HEK293 (cell line): ENCODE measurements at regions not wholly inside any gene's neighbourhood (a gene's known extent, or its start where the extent isn't known, plus 50 kb on each side); places are given as distances from the start of the nearest gene placed in this dataset.

Experiments used
- CTCF ChIA-PET: fragments of 350-600 bp; formaldehyde crosslinking; extraction: SDS; loops from one replicate; lab custom pipeline; 2021; ENCODE audit warnings: antibody characterized with exemption; lab: Yijun Ruan, JAX
- POLR2A ChIA-PET: fragments of 300-600 bp; formaldehyde crosslinking; extraction: SDS; loops from one replicate; lab custom pipeline; 2020; ENCODE audit warnings: antibody characterized with exemption, inconsistent platforms; lab: Yijun Ruan, JAX
- H3K27ac ChIP-seq: fragments of 200-500 bp; sonication (Bioruptor generic); 2 replicates; pipeline ENCODE4 v1.5.1; 2014; ENCODE audit warnings: low read depth, low read length, control low read depth, inconsistent platforms; ENCODE audit errors: extremely low read depth
- H3K36me3 ChIP-seq, 2 experiments: fragments of 200-500 bp in 1 of 2; sonication (Bioruptor generic) in 1 of 2; 1 replicate in 1 of 2; 2 replicates in 1 of 2; pipeline ENCODE4 v1.5.1; 2014 to 2017; ENCODE audit warnings: inconsistent platforms in 2 of 2, low read length in 2 of 2; ENCODE audit not compliant: control insufficient read depth in 2 of 2, insufficient read depth in 1 of 2
- H3K4me1 ChIP-seq: fragments of 200-500 bp; sonication (Bioruptor generic); 2 replicates; pipeline ENCODE4 v1.5.1; 2014; ENCODE audit warnings: mild to moderate bottlenecking, low read length, inconsistent platforms; ENCODE audit not compliant: control insufficient read depth, insufficient read depth
- H3K4me3 ChIP-seq: 2 replicates; pipeline ENCODE4 v1.5.1; 2011; ENCODE audit warnings: low read depth, mild to moderate bottlenecking, control low read depth, low read length, moderate library complexity
- H3K9me3 ChIP-seq: fragments of 200-500 bp; sonication (Bioruptor generic); 2 replicates; pipeline ENCODE4 v1.5.1; 2014; ENCODE audit warnings: low read depth, low read length, inconsistent platforms; ENCODE audit not compliant: control insufficient read depth, insufficient read depth
- GLIS1 ChIP-seq: fragments of 450-650 bp; formaldehyde crosslinking; IDR thresholded peaks from 2 replicates; pipeline ENCODE4 v1.5.1; 2016; ENCODE audit warnings: missing biosample characterization, missing genetic modification characterization
- HOXD13 ChIP-seq: sonication (generic); formaldehyde crosslinking; IDR thresholded peaks from 2 replicates; pipeline ENCODE4 v1.8.0; 2022; ENCODE audit warnings: missing genetic modification reagents, borderline replicate concordance
- TCF7L2 ChIP-seq: IDR thresholded peaks from 2 replicates; pipeline ENCODE4 v1.6.1; 2011; ENCODE audit warnings: low read depth, mild to moderate bottlenecking, inconsistent platforms, low read length, moderate library complexity, borderline replicate concordance
- ZBTB48 ChIP-seq: fragments of 450-650 bp; formaldehyde crosslinking; IDR thresholded peaks from 2 replicates; pipeline ENCODE4 v1.5.1; 2016; ENCODE audit warnings: missing biosample characterization, missing genetic modification characterization
- ZEB2 ChIP-seq: fragments of 450-650 bp; formaldehyde crosslinking; IDR thresholded peaks from 2 replicates; pipeline ENCODE4 v1.5.1; 2016; ENCODE audit warnings: missing biosample characterization, missing genetic modification characterization
- ZFP37 ChIP-seq: fragments of 450-650 bp; formaldehyde crosslinking; IDR thresholded peaks from 2 replicates; pipeline ENCODE4 v1.5.1; 2016; ENCODE audit warnings: missing biosample characterization, missing genetic modification characterization
- ZNF121 ChIP-seq: fragments of 450-650 bp; formaldehyde crosslinking; IDR thresholded peaks from 2 replicates; pipeline ENCODE4 v1.5.1; 2016; ENCODE audit warnings: missing biosample characterization, missing genetic modification characterization
- ZNF132 ChIP-seq: fragments of 450-650 bp; formaldehyde crosslinking; IDR thresholded peaks from 2 replicates; pipeline ENCODE4 v1.5.1; 2017; ENCODE audit warnings: missing biosample characterization, missing genetic modification characterization, borderline replicate concordance
- ZNF138 ChIP-seq: fragments of 450-650 bp; formaldehyde crosslinking; IDR thresholded peaks from 2 replicates; pipeline ENCODE4 v1.5.1; 2016; ENCODE audit warnings: missing biosample characterization, missing genetic modification characterization, borderline replicate concordance
- ZNF155 ChIP-seq: fragments of 450-650 bp; formaldehyde crosslinking; IDR thresholded peaks from 2 replicates; pipeline ENCODE4 v1.5.1; 2016; ENCODE audit warnings: missing biosample characterization, missing genetic modification characterization
- ZNF214 ChIP-seq: fragments of 450-650 bp; formaldehyde crosslinking; IDR thresholded peaks from 2 replicates; pipeline ENCODE4 v1.5.1; 2017; ENCODE audit warnings: missing biosample characterization, mild to moderate bottlenecking, missing genetic modification characterization, borderline replicate concordance
- ZNF24 ChIP-seq: fragments of 450-650 bp; formaldehyde crosslinking; IDR thresholded peaks from 2 replicates; pipeline ENCODE4 v1.5.1; 2016; ENCODE audit warnings: missing biosample characterization, missing genetic modification characterization
- ZNF473 ChIP-seq: fragments of 450-650 bp; formaldehyde crosslinking; IDR thresholded peaks from 2 replicates; pipeline ENCODE4 v1.5.1; 2017; ENCODE audit warnings: missing biosample characterization, missing genetic modification characterization
- ZNF549 ChIP-seq: fragments of 450-650 bp; IDR thresholded peaks from 2 replicates; pipeline ENCODE4 v1.5.1; 2018; ENCODE audit warnings: missing biosample characterization, missing genetic modification characterization, mild to moderate bottlenecking, inconsistent platforms, moderate library complexity
- ZNF555 ChIP-seq: fragments of 450-650 bp; formaldehyde crosslinking; conservative IDR thresholded peaks from 2 replicates; pipeline ENCODE4 v1.5.1; 2017; ENCODE audit warnings: missing biosample characterization, mild to moderate bottlenecking, missing genetic modification characterization, inconsistent platforms
- ZNF660 ChIP-seq: fragments of 450-650 bp; IDR thresholded peaks from 2 replicates; pipeline ENCODE4 v1.5.1; 2018; ENCODE audit warnings: missing biosample characterization, mild to moderate bottlenecking, missing genetic modification characterization
- ZNF670 ChIP-seq: fragments of 450-650 bp; formaldehyde crosslinking; IDR thresholded peaks from 2 replicates; pipeline ENCODE4 v1.5.1; 2016; ENCODE audit warnings: missing biosample characterization, missing genetic modification characterization, low read depth
- ZNF701 ChIP-seq: fragments of 450-650 bp; formaldehyde crosslinking; IDR thresholded peaks from 2 replicates; pipeline ENCODE4 v1.5.1; 2016; ENCODE audit warnings: missing biosample characterization, missing genetic modification characterization
- ZNF707 ChIP-seq: fragments of 450-650 bp; formaldehyde crosslinking; IDR thresholded peaks from 2 replicates; pipeline ENCODE4 v1.5.1; 2016; ENCODE audit warnings: missing biosample characterization, missing genetic modification characterization
- TF ChIP-seq, protein P1 (sequence below): fragments of 450-650 bp; formaldehyde crosslinking; IDR thresholded peaks from 2 replicates; pipeline ENCODE4 v1.5.1; 2016; ENCODE audit warnings: missing biosample characterization, missing genetic modification characterization
- TF ChIP-seq, protein P2 (sequence below): fragments of 450-650 bp; formaldehyde crosslinking; IDR thresholded peaks from 2 replicates; pipeline ENCODE4 v1.5.1; 2016; ENCODE audit warnings: missing biosample characterization, missing genetic modification characterization, borderline replicate concordance
- TF ChIP-seq, protein P3 (sequence below): IDR thresholded peaks from 2 replicates; pipeline ENCODE4 v1.6.1; 2011; ENCODE audit warnings: mild to moderate bottlenecking, low read depth, low read length, borderline replicate concordance
- TF ChIP-seq, protein P4 (sequence below): fragments of 450-650 bp; formaldehyde crosslinking; IDR thresholded peaks from 2 replicates; pipeline ENCODE4 v1.5.1; 2016; ENCODE audit warnings: missing biosample characterization, missing genetic modification characterization
- TF ChIP-seq, protein P5 (sequence below): fragments of 450-650 bp; formaldehyde crosslinking; IDR thresholded peaks from 2 replicates; pipeline ENCODE4 v1.5.1; 2016; ENCODE audit warnings: missing biosample characterization, missing genetic modification characterization

DNA sequence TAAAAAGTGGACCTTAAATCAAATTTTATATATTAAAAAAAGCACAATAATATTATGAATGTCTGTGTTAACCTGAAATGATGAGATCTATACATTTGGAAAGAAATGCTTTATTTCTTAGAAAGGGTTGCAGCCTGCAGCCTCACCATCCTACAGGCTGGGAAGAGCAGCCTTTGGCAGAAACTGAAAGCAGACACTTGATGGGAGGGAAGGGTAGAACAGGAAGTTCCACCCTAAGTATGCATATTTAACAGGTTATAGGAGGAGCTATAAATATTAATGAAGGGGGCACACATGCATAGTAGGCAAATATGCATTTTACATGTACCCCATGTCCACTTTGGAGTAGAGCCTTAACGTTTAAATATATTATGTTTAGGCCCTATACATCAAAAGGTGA is 498.0 kb downstream of the FLRT2 start (continued):
- no peak for TF ChIP-seq ZNF670 (tag by site-specific recombination)
- TF ChIP-seq, protein P1, sequence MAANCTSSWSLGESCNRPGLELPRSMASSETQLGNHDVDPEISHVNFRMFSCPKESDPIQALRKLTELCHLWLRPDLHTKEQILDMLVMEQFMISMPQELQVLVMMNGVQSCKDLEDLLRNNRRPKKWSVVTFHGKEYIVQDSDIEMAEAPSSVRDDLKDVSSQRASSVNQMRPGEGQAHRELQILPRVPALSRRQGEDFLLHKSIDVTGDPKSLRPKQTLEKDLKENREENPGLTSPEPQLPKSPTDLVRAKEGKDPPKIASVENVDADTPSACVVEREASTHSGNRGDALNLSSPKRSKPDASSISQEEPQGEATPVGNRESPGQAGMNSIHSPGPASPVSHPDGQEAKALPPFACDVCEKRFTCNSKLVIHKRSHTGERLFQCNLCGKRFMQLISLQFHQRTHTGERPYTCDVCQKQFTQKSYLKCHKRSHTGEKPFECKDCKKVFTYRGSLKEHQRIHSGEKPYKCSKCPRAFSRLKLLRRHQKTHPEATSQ (tag by site-specific recombination): no peak

DNA sequence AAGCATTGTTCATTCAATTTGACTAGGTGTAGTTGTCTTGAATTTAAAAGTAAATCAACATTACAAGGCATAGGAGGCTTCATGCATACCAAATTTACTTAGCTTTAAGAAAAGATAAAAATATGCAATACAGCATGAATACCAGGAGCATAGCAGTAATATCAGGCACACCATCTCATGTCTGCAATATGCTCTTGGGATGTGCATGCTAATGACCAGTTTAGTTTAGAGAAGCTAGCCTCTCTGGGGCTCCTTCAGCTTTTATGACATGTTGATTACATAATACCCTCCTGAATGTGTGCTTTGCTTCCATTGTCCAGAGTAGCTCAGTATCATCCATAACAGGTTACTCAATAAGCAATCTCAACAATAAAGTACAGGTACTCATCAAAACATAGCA is 497.2 kb downstream of the FLRT2 start:
- POLR2A ChIA-PET: no interaction called here

DNA sequence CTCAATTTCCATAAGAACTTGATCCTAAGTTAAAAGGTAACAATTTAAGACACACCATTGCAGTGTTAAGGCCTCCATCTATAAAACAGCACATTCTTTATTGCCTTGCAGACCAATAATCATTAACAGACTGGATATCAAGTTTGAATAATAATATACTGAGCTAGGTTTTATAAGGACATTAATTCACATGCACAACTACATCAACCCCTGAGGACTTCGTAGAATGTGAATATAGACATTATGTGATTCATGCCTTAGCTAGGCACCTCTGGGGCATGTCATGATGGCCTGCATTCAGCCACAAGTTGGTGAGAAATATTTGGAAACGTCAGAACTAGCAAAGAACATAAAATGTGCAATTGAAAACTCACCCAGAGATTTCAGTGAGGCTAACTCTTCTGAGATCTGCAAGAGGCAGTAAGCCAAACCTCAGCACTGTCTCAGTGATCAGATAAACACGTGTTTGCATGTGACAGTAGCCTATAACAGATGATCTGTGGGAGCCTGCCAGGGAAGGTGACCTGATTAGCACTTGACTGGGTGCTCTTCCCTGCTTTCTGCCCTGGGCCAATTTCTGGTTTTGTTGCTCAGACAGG is 492.2 kb downstream of the FLRT2 start:
- POLR2A ChIA-PET: no interaction called here
- TF ChIP-seq TCF7L2 (no peak), ZNF555 (tag by site-specific recombination) (no peak), ZNF660 (tag by site-specific recombination) (no peak), ZNF701 (tag by site-specific recombination) (no peak)
- TF ChIP-seq, protein P2, sequence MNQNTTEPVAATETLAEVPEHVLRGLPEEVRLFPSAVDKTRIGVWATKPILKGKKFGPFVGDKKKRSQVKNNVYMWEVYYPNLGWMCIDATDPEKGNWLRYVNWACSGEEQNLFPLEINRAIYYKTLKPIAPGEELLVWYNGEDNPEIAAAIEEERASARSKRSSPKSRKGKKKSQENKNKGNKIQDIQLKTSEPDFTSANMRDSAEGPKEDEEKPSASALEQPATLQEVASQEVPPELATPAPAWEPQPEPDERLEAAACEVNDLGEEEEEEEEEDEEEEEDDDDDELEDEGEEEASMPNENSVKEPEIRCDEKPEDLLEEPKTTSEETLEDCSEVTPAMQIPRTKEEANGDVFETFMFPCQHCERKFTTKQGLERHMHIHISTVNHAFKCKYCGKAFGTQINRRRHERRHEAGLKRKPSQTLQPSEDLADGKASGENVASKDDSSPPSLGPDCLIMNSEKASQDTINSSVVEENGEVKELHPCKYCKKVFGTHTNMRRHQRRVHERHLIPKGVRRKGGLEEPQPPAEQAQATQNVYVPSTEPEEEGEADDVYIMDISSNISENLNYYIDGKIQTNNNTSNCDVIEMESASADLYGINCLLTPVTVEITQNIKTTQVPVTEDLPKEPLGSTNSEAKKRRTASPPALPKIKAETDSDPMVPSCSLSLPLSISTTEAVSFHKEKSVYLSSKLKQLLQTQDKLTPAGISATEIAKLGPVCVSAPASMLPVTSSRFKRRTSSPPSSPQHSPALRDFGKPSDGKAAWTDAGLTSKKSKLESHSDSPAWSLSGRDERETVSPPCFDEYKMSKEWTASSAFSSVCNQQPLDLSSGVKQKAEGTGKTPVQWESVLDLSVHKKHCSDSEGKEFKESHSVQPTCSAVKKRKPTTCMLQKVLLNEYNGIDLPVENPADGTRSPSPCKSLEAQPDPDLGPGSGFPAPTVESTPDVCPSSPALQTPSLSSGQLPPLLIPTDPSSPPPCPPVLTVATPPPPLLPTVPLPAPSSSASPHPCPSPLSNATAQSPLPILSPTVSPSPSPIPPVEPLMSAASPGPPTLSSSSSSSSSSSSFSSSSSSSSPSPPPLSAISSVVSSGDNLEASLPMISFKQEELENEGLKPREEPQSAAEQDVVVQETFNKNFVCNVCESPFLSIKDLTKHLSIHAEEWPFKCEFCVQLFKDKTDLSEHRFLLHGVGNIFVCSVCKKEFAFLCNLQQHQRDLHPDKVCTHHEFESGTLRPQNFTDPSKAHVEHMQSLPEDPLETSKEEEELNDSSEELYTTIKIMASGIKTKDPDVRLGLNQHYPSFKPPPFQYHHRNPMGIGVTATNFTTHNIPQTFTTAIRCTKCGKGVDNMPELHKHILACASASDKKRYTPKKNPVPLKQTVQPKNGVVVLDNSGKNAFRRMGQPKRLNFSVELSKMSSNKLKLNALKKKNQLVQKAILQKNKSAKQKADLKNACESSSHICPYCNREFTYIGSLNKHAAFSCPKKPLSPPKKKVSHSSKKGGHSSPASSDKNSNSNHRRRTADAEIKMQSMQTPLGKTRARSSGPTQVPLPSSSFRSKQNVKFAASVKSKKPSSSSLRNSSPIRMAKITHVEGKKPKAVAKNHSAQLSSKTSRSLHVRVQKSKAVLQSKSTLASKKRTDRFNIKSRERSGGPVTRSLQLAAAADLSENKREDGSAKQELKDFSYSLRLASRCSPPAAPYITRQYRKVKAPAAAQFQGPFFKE (tag by site-specific recombination): no peak
- TF ChIP-seq, protein P3, sequence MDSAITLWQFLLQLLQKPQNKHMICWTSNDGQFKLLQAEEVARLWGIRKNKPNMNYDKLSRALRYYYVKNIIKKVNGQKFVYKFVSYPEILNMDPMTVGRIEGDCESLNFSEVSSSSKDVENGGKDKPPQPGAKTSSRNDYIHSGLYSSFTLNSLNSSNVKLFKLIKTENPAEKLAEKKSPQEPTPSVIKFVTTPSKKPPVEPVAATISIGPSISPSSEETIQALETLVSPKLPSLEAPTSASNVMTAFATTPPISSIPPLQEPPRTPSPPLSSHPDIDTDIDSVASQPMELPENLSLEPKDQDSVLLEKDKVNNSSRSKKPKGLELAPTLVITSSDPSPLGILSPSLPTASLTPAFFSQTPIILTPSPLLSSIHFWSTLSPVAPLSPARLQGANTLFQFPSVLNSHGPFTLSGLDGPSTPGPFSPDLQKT: no peak
- no peak overlapping the region for H3K4me3 ChIP-seq
- no peaks in the 10 kb centered on the region for H3K36me3 ChIP-seq
- H3K4me1 ChIP-seq: no peaks in the 10 kb centered on the region
- H3K9me3 ChIP-seq: no peaks in the 10 kb centered on the region
- CTCF ChIA-PET: interaction anchor here (0.6 kb wide), 1 partner anchor 742 kb away, joined by 4 read pairs; no protein-coding TSS in a partner anchor
- no peak overlapping the region for H3K27ac ChIP-seq

More for the DNA sequence above, 497.2 kb downstream of the FLRT2 start:
- Histone ChIP-seq H3K27ac (no peak overlapping the region), H3K4me1 (no peaks in the 10 kb centered on the region), H3K4me3 (no peak overlapping the region), H3K36me3 (no peaks in the 10 kb centered on the region), H3K9me3 (no peaks in the 10 kb centered on the region)
- TF ChIP-seq ZNF549 (tag by site-specific recombination) (no peak), ZNF132 (no peak), ZNF473 (tag by site-specific recombination) (no peak), ZBTB48 (tag by site-specific recombination) (no peak), ZFP37 (no peak), ZNF121 (tag by site-specific recombination) (no peak), ZNF707 (tag by site-specific recombination) (no peak), ZNF155 (no peak), HOXD13 (CRISPR knock-in tag) (no peak), ZEB2 (tag by site-specific recombination) (no peak), ZNF138 (tag by site-specific recombination) (no peak), ZNF24 (tag by site-specific recombination) (no peak), GLIS1 (tag by site-specific recombination) (no peak), ZNF214 (tag by site-specific recombination) (no peak)
- TF ChIP-seq, protein P4, sequence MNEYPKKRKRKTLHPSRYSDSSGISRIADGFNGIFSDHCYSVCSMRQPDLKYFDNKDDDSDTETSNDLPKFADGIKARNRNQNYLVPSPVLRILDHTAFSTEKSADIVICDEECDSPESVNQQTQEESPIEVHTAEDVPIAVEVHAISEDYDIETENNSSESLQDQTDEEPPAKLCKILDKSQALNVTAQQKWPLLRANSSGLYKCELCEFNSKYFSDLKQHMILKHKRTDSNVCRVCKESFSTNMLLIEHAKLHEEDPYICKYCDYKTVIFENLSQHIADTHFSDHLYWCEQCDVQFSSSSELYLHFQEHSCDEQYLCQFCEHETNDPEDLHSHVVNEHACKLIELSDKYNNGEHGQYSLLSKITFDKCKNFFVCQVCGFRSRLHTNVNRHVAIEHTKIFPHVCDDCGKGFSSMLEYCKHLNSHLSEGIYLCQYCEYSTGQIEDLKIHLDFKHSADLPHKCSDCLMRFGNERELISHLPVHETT (tag by site-specific recombination): no peak
- TF ChIP-seq, protein P5, sequence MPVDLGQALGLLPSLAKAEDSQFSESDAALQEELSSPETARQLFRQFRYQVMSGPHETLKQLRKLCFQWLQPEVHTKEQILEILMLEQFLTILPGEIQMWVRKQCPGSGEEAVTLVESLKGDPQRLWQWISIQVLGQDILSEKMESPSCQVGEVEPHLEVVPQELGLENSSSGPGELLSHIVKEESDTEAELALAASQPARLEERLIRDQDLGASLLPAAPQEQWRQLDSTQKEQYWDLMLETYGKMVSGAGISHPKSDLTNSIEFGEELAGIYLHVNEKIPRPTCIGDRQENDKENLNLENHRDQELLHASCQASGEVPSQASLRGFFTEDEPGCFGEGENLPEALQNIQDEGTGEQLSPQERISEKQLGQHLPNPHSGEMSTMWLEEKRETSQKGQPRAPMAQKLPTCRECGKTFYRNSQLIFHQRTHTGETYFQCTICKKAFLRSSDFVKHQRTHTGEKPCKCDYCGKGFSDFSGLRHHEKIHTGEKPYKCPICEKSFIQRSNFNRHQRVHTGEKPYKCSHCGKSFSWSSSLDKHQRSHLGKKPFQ (tag by site-specific recombination): no peak
- CTCF ChIA-PET: interaction anchor here (1.2 kb wide), 1 partner anchor 9 kb away, joined by 4 read pairs; no protein-coding TSS in a partner anchor
